Kidney (tissue), 13 donors: ENCODE measurements at regions not wholly inside any gene's neighbourhood (a gene's known extent, or its start where the extent isn't known, plus 50 kb on each side); places are given as distances from the start of the nearest gene placed in this dataset.

Source experiments
- DNase-seq, 5 donors: peaks; one replicate each; pipeline ENCODE4 v3.0.0-alpha.2; 2013 to 2020
- FAIRE-seq: peaks from 2 replicates; lab custom pipeline; 2012; peaks lifted over from hg19 to GRCh38; lab: Jason Lieb, UNC
- H3K27ac ChIP-seq, 2 donors: one replicate each; pipeline ENCODE4 v1.7.0; 2013; ENCODE audit warnings: low read depth in 2 of 2, low read length in 2 of 2, inconsistent platforms in 1 of 2
- H3K27me3 ChIP-seq: one replicate; pipeline ENCODE4 v1.7.1; 2013; ENCODE audit warnings: low read length, inconsistent platforms; ENCODE audit not compliant: control insufficient read depth, insufficient read depth
- H3K36me3 ChIP-seq, 3 donors: one replicate each; pipeline versions ENCODE4 v1.7.0 to v1.7.1; 2013; ENCODE audit warnings: low read length in 3 of 3, control low read depth in 1 of 3, inconsistent platforms in 1 of 3; ENCODE audit not compliant: insufficient read depth in 3 of 3, control insufficient read depth in 2 of 3
- H3K4me1 ChIP-seq, 3 donors: one replicate each; pipeline versions ENCODE4 v1.7.0 to v1.7.1; 2013; ENCODE audit warnings: low read length in 3 of 3, inconsistent platforms in 1 of 3, low read depth in 1 of 3; ENCODE audit not compliant: control insufficient read depth in 2 of 3, insufficient read depth in 2 of 3
- H3K4me3 ChIP-seq, 3 donors: one replicate each; pipeline versions ENCODE4 v1.7.0 to v1.8.1; 2013; ENCODE audit warnings: low read length in 3 of 3, control low read depth in 1 of 3, inconsistent platforms in 1 of 3
- H3K9ac ChIP-seq, 3 donors: one replicate each; pipeline versions ENCODE4 v1.7.0 to v1.7.1; 2013; ENCODE audit warnings: low read length in 3 of 3, control low read depth in 1 of 3, inconsistent platforms in 1 of 3
- H3K9me3 ChIP-seq, 3 donors: one replicate each; pipeline versions ENCODE4 v1.7.0 to v1.7.1; 2013; ENCODE audit warnings: low read length in 3 of 3, control low read depth in 1 of 3, inconsistent platforms in 1 of 3; ENCODE audit not compliant: control insufficient read depth in 2 of 3, insufficient read depth in 1 of 3
- CTCF ChIP-seq: IDR thresholded peaks from 3 replicates; pipeline ENCODE4 v1.5.1; 2012; ENCODE audit warnings: mild to moderate bottlenecking, moderate library complexity, borderline replicate concordance; ENCODE audit not compliant: insufficient read depth; ENCODE audit errors: extremely low read depth
- intact Hi-C: fragments of 100-400 bp; cut with DNase I; formaldehyde crosslinking; loops from one replicate; pipeline ENCODE4 v1.11.1; 2022
- donor health status: control.
- donor health status: control.
- donor health status: control.
- donor health status: control.
- donor health status: control.
- donor health status: DM: yes; HTN: yes; CAD: no.
- donor health status: Normal renal cell carcinoma (clear cell type).

- DNase-seq (no peak), FAIRE-seq (no peak)
- Histone ChIP-seq H3K27me3 (no peaks in the 10 kb centered on the region), H3K4me3 (no peak overlapping the region), H3K4me1 (no peaks in the 10 kb centered on the region), H3K9ac (no peak overlapping the region), H3K27ac (no peak overlapping the region), H3K9me3 (no peaks in the 10 kb centered on the region), H3K36me3 (no peaks in the 10 kb centered on the region)
- TF ChIP-seq CTCF: no peak
- intact Hi-C loops: no loop called here
These were observed 94.0 kb upstream of the DDIT4L start for GRCh38 chr4:100284129-100284880.

GRCh38 chr4:100280807-100281206, 90.5 kb upstream of the DDIT4L start:
- TF ChIP-seq CTCF: no peak
- intact Hi-C loops: no loop called here

DNA sequence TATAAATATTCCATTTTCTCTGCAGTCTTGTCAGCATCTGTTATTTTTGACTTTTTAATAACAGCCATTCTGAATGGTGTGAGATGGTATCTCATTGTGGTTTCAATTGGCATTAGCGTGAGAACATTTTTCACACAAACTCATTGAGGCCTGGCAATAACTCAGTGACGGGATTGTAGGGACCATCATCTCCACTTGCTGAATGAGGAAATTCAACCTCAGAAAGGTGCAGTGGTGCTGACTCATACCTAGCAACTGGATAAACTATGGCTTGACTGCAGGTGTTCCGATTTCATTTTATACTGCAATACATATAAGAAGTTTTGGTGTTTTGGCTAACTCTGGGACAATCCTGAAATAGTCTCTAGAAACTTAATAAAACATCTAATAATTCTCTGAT, 88.3 kb upstream of the DDIT4L start:
- Histone ChIP-seq H3K9me3 (no peaks in the 10 kb centered on the region), H3K36me3 (no peaks in the 10 kb centered on the region), H3K9ac (no peak overlapping the region), H3K4me3 (no peak overlapping the region), H3K4me1 (no peaks in the 10 kb centered on the region), H3K27me3 (no peaks in the 10 kb centered on the region), H3K27ac (no peak overlapping the region)
- DNase-seq (no peak), FAIRE-seq (no peak)
- intact Hi-C loops: no loop called here
- no peak for TF ChIP-seq CTCF

More at GRCh38 chr4:100280807-100281206, 90.5 kb upstream of the DDIT4L start:
- Histone ChIP-seq H3K27me3 (no peaks in the 10 kb centered on the region), H3K4me3 (no peak overlapping the region), H3K9me3 (no peaks in the 10 kb centered on the region), H3K9ac (no peak overlapping the region), H3K36me3 (no peaks in the 10 kb centered on the region), H3K27ac (no peak overlapping the region), H3K4me1 (no peaks in the 10 kb centered on the region)
- peak in 1 of 5 donors; percentile 20 for DNase-seq
- FAIRE-seq: no peak

GRCh38 chr4:100269446-100269845, 79.2 kb upstream of the DDIT4L start:
- TF ChIP-seq CTCF: no peak
- Histone ChIP-seq H3K36me3 (no peaks in the 10 kb centered on the region), H3K9ac (no peak overlapping the region), H3K4me3 (no peak overlapping the region), H3K4me1 (no peaks in the 10 kb centered on the region), H3K27ac (no peak overlapping the region), H3K9me3 (peaks cover 0 to 2% (median 0%) of the 10 kb centered on the region in 3 donors), H3K27me3 (no peaks in the 10 kb centered on the region)
- intact Hi-C loops: no loop called here
- FAIRE-seq (peak; percentile 72), DNase-seq (no peak)
